Erythroblast (primary cell): ENCODE measurements at regions not wholly inside any gene's neighbourhood (a gene's known extent, or its start where the extent isn't known, plus 50 kb on each side); places are given as distances from the start of the nearest gene placed in this dataset.

Source experiments
- GATA1 ChIP-seq: IDR thresholded peaks from 2 replicates; pipeline ENCODE4 v1.6.1; 2011; ENCODE audit warnings: low read depth, mild to moderate bottlenecking, control low read depth, low read length, moderate library complexity
- POLR2A ChIP-seq: IDR thresholded peaks from 2 replicates; pipeline ENCODE4 v1.6.1; 2011; ENCODE audit warnings: mild to moderate bottlenecking, low read length

- TF ChIP-seq POLR2A (no peak), GATA1 (no peak)
These were observed 226.0 kb downstream of the KLF6 start for GRCh38 chr10:3559011-3559410.
